SK-N-SH (cell line): ENCODE measurements at regions not wholly inside any gene's neighbourhood (a gene's known extent, or its start where the extent isn't known, plus 50 kb on each side); places are given as distances from the start of the nearest gene placed in this dataset.

ENCODE experiments used
- CTCF ChIA-PET: fragments of 300-600, 350-600 bp; formaldehyde crosslinking; extraction: SDS; loops from one replicate; lab custom pipeline; 2021; lab: Yijun Ruan, JAX
- POLR2A ChIA-PET: fragments of 350-600 bp; sonication (Branson Sonifier 250); formaldehyde crosslinking; extraction: SDS; loops from one replicate; lab custom pipeline; 2020; ENCODE audit warnings: antibody characterized with exemption, inconsistent platforms; lab: Yijun Ruan, JAX
- DNase-seq: peaks from one replicate; pipeline ENCODE4 v3.0.0; 2012
- H2AFZ ChIP-seq: fragments of 200-600 bp; sonication (generic); 2 replicates; pipeline ENCODE4 v1.8.1; 2016; ENCODE audit warnings: antibody characterized with exemption, mild to moderate bottlenecking, low read depth
- H3F3A ChIP-seq: fragments of 200-600 bp; sonication (generic); replicated peaks from 2 replicates; pipeline ENCODE3; 2016; ENCODE audit warnings: antibody characterized with exemption, mild to moderate bottlenecking; ENCODE audit not compliant: insufficient read depth
- H3K27ac ChIP-seq, 2 experiments: fragments of 200-500 bp in 1 of 2; fragments of 200-600 bp in 1 of 2; sonication (Bioruptor generic) in 1 of 2; sonication (generic), shearing (Covaris generic) in 1 of 2; 2 replicates each; pipeline versions ENCODE4 v1.5.1 to v1.6.1; 2014 to 2016; ENCODE audit warnings: low read depth in 2 of 2, inconsistent platforms in 1 of 2, low read length in 1 of 2, mild to moderate bottlenecking in 1 of 2, mixed read lengths in 1 of 2
- H3K27me3 ChIP-seq: fragments of 200-600 bp; sonication (generic), shearing (Covaris generic); 2 replicates; pipeline ENCODE4 v1.6.1; 2016; ENCODE audit warnings: mixed run types; ENCODE audit not compliant: insufficient read depth
- H3K36me3 ChIP-seq, 2 experiments: fragments of 200-500 bp in 1 of 2; fragments of 200-600 bp in 1 of 2; sonication (Bioruptor generic) in 1 of 2; sonication (generic) in 1 of 2; replicated peaks in 1 of 2; 2 replicates each; pipeline versions ENCODE3 to v1.5.1; 2014 to 2016; ENCODE audit warnings: low read length in 1 of 2, mild to moderate bottlenecking in 1 of 2; ENCODE audit not compliant: insufficient read depth in 2 of 2, control insufficient read depth in 1 of 2
- H3K4me1 ChIP-seq, 2 experiments: fragments of 200-500 bp in 1 of 2; fragments of 200-600 bp in 1 of 2; sonication (Bioruptor generic) in 1 of 2; sonication (generic), shearing (Covaris generic) in 1 of 2; 2 replicates each; pipeline versions ENCODE4 v1.5.1 to v1.6.1; 2014 to 2016; ENCODE audit warnings: low read depth in 1 of 2, low read length in 1 of 2, mixed run types in 1 of 2; ENCODE audit not compliant: insufficient read depth in 2 of 2, control insufficient read depth in 1 of 2
- H3K4me2 ChIP-seq: fragments of 200-600 bp; sonication (generic), shearing (Covaris generic); 2 replicates; pipeline ENCODE4 v1.6.1; 2017; ENCODE audit warnings: mixed run types
- H3K4me3 ChIP-seq, 2 experiments: fragments of 200-500 bp in 1 of 2; fragments of 200-600 bp in 1 of 2; sonication (Bioruptor generic) in 1 of 2; sonication (generic), shearing (Covaris generic) in 1 of 2; 2 replicates each; pipeline versions ENCODE4 v1.5.1 to v1.8.1; 2014 to 2016; ENCODE audit warnings: low read depth in 2 of 2, inconsistent platforms in 1 of 2, low read length in 1 of 2, mild to moderate bottlenecking in 1 of 2, mixed read lengths in 1 of 2, moderate library complexity in 1 of 2
- H3K79me2 ChIP-seq: fragments of 200-600 bp; sonication (generic); 2 replicates; pipeline ENCODE4 v1.8.1; 2017; ENCODE audit warnings: mild to moderate bottlenecking; ENCODE audit not compliant: insufficient read depth
- H3K9ac ChIP-seq: fragments of 200-600 bp; sonication (generic); 2 replicates; pipeline ENCODE4 v1.6.1; 2017; ENCODE audit warnings: mixed run types
- H3K9me2 ChIP-seq: fragments of 200-600 bp; sonication (generic); 2 replicates; pipeline ENCODE4 v1.6.1; 2017; ENCODE audit warnings: mixed run types
- H3K9me3 ChIP-seq: fragments of 200-600 bp; sonication (generic); 2 replicates; pipeline ENCODE4 v1.6.1; 2017; ENCODE audit warnings: mixed run types, mild to moderate bottlenecking, moderate library complexity
- H4K20me1 ChIP-seq: fragments of 200-600 bp; sonication (generic); 2 replicates; pipeline ENCODE4 v1.6.1; 2017; ENCODE audit warnings: mild to moderate bottlenecking, mixed run types; ENCODE audit not compliant: insufficient read depth
- EP300 ChIP-seq, 2 experiments: IDR thresholded peaks; 2 replicates each; pipeline versions ENCODE4 v1.4.0 to v1.6.1; 2012; ENCODE audit warnings: borderline replicate concordance in 1 of 2, low read depth in 1 of 2, low read length in 1 of 2
- FOSL2 ChIP-seq: IDR thresholded peaks from 2 replicates; pipeline ENCODE4 v1.4.0; 2012; ENCODE audit warnings: low read depth, mild to moderate bottlenecking, moderate library complexity, borderline replicate concordance
- FOXJ3 ChIP-seq: sonication (generic); formaldehyde crosslinking; IDR thresholded peaks from 2 replicates; pipeline ENCODE4 v1.5.1; 2020; ENCODE audit warnings: mild to moderate bottlenecking, missing genetic modification reagents
- PBX3 ChIP-seq: IDR thresholded peaks from 2 replicates; pipeline ENCODE4; 2012
- RCOR1 ChIP-seq: fragments of 150-350 bp; IDR thresholded peaks from 2 replicates; pipeline ENCODE4 v1.6.1; 2017; ENCODE audit warnings: antibody characterized with exemption, low read length
- REST ChIP-seq: IDR thresholded peaks from 2 replicates; pipeline ENCODE4 v1.6.1; 2012; ENCODE audit warnings: mild to moderate bottlenecking, low read depth, low read length, moderate library complexity
- RXRA ChIP-seq: IDR thresholded peaks from 2 replicates; pipeline ENCODE4 v1.4.0; 2012; ENCODE audit warnings: low read depth, mild to moderate bottlenecking, borderline replicate concordance
- SMC3 ChIP-seq: IDR thresholded peaks from 2 replicates; pipeline ENCODE4 v1.6.1; 2012; ENCODE audit warnings: low read depth, low read length, improper control_type of control experiment
- TAF1 ChIP-seq: IDR thresholded peaks from 2 replicates; pipeline ENCODE4 v1.6.1; 2012; ENCODE audit warnings: low read depth, mild to moderate bottlenecking, low read length, moderate library complexity, borderline replicate concordance
- USF1 ChIP-seq: IDR thresholded peaks from 2 replicates; pipeline ENCODE4 v1.4.0; 2012; ENCODE audit warnings: low read depth, borderline replicate concordance
- YY1 ChIP-seq: IDR thresholded peaks from 2 replicates; pipeline ENCODE4 v1.4.0; 2012; ENCODE audit warnings: low read depth, mild to moderate bottlenecking
- WGBS: methylation state at CpG from one replicate; pipeline ENCODE4 v1.1.6; 2017; ENCODE audit warnings: low lambda C conversion rate; 5-methylcytosine and 5-hydroxymethylcytosine counted together

GRCh38 chr6:164442572-164442971 is 866.8 kb downstream of the C6orf118 start (continued):
- TF ChIP-seq REST: no peak
- TF ChIP-seq RCOR1: no peak
- TF ChIP-seq RXRA: no peak
- no peak for TF ChIP-seq YY1
- TF ChIP-seq TAF1: no peak

GRCh38 chr6:164439331-164439730 is 870.1 kb downstream of the C6orf118 start:
- Histone ChIP-seq H2AFZ (no peak overlapping the region), H3K9ac (no peak overlapping the region), H3K36me3 (no peaks in the 10 kb centered on the region), H3K79me2 (no peaks in the 10 kb centered on the region), H3K4me2 (no peak overlapping the region), H3K9me2 (no peaks in the 10 kb centered on the region), H3K4me3 (no peak overlapping the region), H3K4me1 (no peaks in the 10 kb centered on the region), H3K27me3 (no peaks in the 10 kb centered on the region), H4K20me1 (no peaks in the 10 kb centered on the region), H3F3A (no peaks in the 10 kb centered on the region), H3K27ac (no peak overlapping the region), H3K9me3 (no peaks in the 10 kb centered on the region)
- ChIA-PET CTCF (no interaction called here), POLR2A (no interaction called here)
- TF ChIP-seq USF1 (no peak), YY1 (no peak), FOSL2 (no peak), FOXJ3 (CRISPR knock-in tag) (no peak), TAF1 (no peak), PBX3 (no peak)
- no peak for DNase-seq
- 20% methylated on average over 5 of the region's 5 CpGs for WGBS

- WGBS: 30% methylated on average over 5 of the region's 5 CpGs
- no peaks in the 10 kb centered on the region for H3K4me1 ChIP-seq
- H3K9me2 ChIP-seq: no peaks in the 10 kb centered on the region
- no peaks in the 10 kb centered on the region for H3K79me2 ChIP-seq
- no peak for DNase-seq
- H3K27me3 ChIP-seq: no peaks in the 10 kb centered on the region
- no peak overlapping the region for H3K27ac ChIP-seq
- POLR2A ChIA-PET: no interaction called here
- H2AFZ ChIP-seq: no peak overlapping the region
- peaks cover 8% of the 10 kb centered on the region; the same call in 1 of the 2 replicates for H3K9me3 ChIP-seq
- H3K36me3 ChIP-seq: no peaks in the 10 kb centered on the region
- TF ChIP-seq SMC3 (no peak), EP300 (IDR thresholded peaks at IDR 0.05; ENCODE audit: borderline replicate concordance in 1 of 2, low read depth in 1 of 2, low read length in 1 of 2) (no peak)
- no peaks in the 10 kb centered on the region for H3F3A ChIP-seq
- H3K9ac ChIP-seq: no peak overlapping the region
- no peak overlapping the region for H3K4me3 ChIP-seq
- CTCF ChIA-PET: no interaction called here
- H3K4me2 ChIP-seq: no peak overlapping the region
- no peaks in the 10 kb centered on the region for H4K20me1 ChIP-seq
Measured at GRCh38 chr6:164436976-164437375, 872.4 kb downstream of the C6orf118 start.
